ENCODE measurements at regions not wholly inside any gene's neighbourhood (a gene's known extent, or its start where the extent isn't known, plus 50 kb on each side); places are given as distances from the start of the nearest gene placed in this dataset.

- TF ChIP-seq EZH2phosphoT487 (IDR thresholded peaks at IDR 0.05; ENCODE audit: insufficient read depth, low read depth) (no peak), EZH2 (IDR thresholded peaks at IDR 0.05; ENCODE audit: insufficient read depth, poor library complexity, severe bottlenecking) (no peak)
These were observed 242.7 kb upstream of the USP24 start for GRCh38 chr1:55457874-55458273.
